Neural cell (in vitro differentiated cells): ENCODE measurements at regions not wholly inside any gene's neighbourhood (a gene's known extent, or its start where the extent isn't known, plus 50 kb on each side); places are given as distances from the start of the nearest gene placed in this dataset.

Experiments used
- EP300 ChIP-seq: fragments of 450-650 bp; conservative IDR thresholded peaks from 2 replicates; pipeline ENCODE4 v1.6.1; 2014; ENCODE audit warnings: antibody characterized with exemption, mild to moderate bottlenecking, moderate library complexity; ENCODE audit not compliant: poor library complexity, severe bottlenecking
- EZH2 ChIP-seq: fragments of 200-600, 300-800 bp; shearing (Covaris generic), sonication (generic); IDR thresholded peaks from 2 replicates; pipeline ENCODE4 v1.6.1; 2014; ENCODE audit warnings: antibody characterized with exemption, low read length, borderline replicate concordance, mild to moderate bottlenecking; ENCODE audit not compliant: insufficient read depth, poor library complexity, severe bottlenecking
- MXI1 ChIP-seq: fragments of 450-650 bp; conservative IDR thresholded peaks from 2 replicates; pipeline ENCODE4 v1.6.1; 2014; ENCODE audit warnings: antibody characterized with exemption, mild to moderate bottlenecking; ENCODE audit not compliant: poor library complexity, severe bottlenecking
- POLR2AphosphoS5 ChIP-seq: IDR thresholded peaks from 2 replicates; pipeline ENCODE4 v1.6.1; 2012
- RAD21 ChIP-seq: fragments of 450-650 bp; conservative IDR thresholded peaks from 2 replicates; pipeline ENCODE4 v1.6.1; 2014; ENCODE audit warnings: antibody characterized with exemption, mild to moderate bottlenecking, moderate library complexity
- REST ChIP-seq: IDR thresholded peaks from 2 replicates; pipeline ENCODE4 v1.6.1; 2012; ENCODE audit warnings: borderline replicate concordance
- SMC3 ChIP-seq: fragments of 450-650 bp; conservative IDR thresholded peaks from 2 replicates; pipeline ENCODE4 v1.6.1; 2014; ENCODE audit warnings: antibody characterized with exemption, mild to moderate bottlenecking, moderate library complexity; ENCODE audit not compliant: poor library complexity
- TAF1 ChIP-seq: IDR thresholded peaks from 2 replicates; pipeline ENCODE4 v1.6.1; 2012; ENCODE audit warnings: low read depth
- TF ChIP-seq, protein P1 (sequence below): fragments of 450-650 bp; IDR thresholded peaks from 2 replicates; pipeline ENCODE4 v1.5.1; 2014; ENCODE audit warnings: antibody characterized with exemption, mild to moderate bottlenecking, moderate library complexity; ENCODE audit not compliant: poor library complexity, severe bottlenecking

- TF ChIP-seq, protein P1, sequence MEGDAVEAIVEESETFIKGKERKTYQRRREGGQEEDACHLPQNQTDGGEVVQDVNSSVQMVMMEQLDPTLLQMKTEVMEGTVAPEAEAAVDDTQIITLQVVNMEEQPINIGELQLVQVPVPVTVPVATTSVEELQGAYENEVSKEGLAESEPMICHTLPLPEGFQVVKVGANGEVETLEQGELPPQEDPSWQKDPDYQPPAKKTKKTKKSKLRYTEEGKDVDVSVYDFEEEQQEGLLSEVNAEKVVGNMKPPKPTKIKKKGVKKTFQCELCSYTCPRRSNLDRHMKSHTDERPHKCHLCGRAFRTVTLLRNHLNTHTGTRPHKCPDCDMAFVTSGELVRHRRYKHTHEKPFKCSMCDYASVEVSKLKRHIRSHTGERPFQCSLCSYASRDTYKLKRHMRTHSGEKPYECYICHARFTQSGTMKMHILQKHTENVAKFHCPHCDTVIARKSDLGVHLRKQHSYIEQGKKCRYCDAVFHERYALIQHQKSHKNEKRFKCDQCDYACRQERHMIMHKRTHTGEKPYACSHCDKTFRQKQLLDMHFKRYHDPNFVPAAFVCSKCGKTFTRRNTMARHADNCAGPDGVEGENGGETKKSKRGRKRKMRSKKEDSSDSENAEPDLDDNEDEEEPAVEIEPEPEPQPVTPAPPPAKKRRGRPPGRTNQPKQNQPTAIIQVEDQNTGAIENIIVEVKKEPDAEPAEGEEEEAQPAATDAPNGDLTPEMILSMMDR = no peak
- TF ChIP-seq EP300 (no peak), EZH2 (no peak), TAF1 (no peak), POLR2AphosphoS5 (no peak), MXI1 (no peak), RAD21 (no peak), REST (no peak), SMC3 (no peak)
Measured at GRCh38 chr10:118412132-118412760, 70.1 kb upstream of the FAM204A start.
